Type B pancreatic cell (in vitro differentiated cells): ENCODE measurements at regions not wholly inside any gene's neighbourhood (a gene's known extent, or its start where the extent isn't known, plus 50 kb on each side); places are given as distances from the start of the nearest gene placed in this dataset.
"Not testable (repeated sequence)": the region's sequence is repeated elsewhere in the genome, so short reads cannot be mapped to it uniquely, and the experiment has no call there.

Experiments used
- DNase-seq: peaks from one replicate; pipeline ENCODE4 v3.0.0; 2021; ENCODE audit warnings: mixed read lengths; ENCODE audit not compliant: unreplicated experiment; ENCODE audit errors: extremely low spot score
- H3K27ac Mint-ChIP-seq: 2 replicates; pipeline ENCODE4 v1.8.0; 2021; ENCODE audit warnings: mild to moderate bottlenecking, mixed read lengths
- H3K27me3 Mint-ChIP-seq: 2 replicates; pipeline ENCODE4 v1.8.0; 2021; ENCODE audit warnings: mixed read lengths
- H3K36me3 Mint-ChIP-seq: 2 replicates; pipeline ENCODE4 v1.8.0; 2021; ENCODE audit warnings: mixed read lengths
- H3K4me1 Mint-ChIP-seq: one replicate; pipeline ENCODE4 v1.8.0; 2021; ENCODE audit warnings: mixed read lengths; ENCODE audit not compliant: unreplicated experiment
- H3K4me3 Mint-ChIP-seq: 2 replicates; pipeline ENCODE4 v1.8.0; 2021; ENCODE audit warnings: mild to moderate bottlenecking, mixed read lengths
- H3K9me3 Mint-ChIP-seq: 2 replicates; pipeline ENCODE4 v1.8.0; 2021; ENCODE audit warnings: mixed read lengths
- TF ChIP-seq, protein P1 (sequence below): fragments of 200-600 bp; sonication (generic); conservative IDR thresholded peaks from 2 replicates; pipeline ENCODE4 v1.5.0; 2021; ENCODE audit warnings: antibody characterized with exemption, mild to moderate bottlenecking

DNA sequence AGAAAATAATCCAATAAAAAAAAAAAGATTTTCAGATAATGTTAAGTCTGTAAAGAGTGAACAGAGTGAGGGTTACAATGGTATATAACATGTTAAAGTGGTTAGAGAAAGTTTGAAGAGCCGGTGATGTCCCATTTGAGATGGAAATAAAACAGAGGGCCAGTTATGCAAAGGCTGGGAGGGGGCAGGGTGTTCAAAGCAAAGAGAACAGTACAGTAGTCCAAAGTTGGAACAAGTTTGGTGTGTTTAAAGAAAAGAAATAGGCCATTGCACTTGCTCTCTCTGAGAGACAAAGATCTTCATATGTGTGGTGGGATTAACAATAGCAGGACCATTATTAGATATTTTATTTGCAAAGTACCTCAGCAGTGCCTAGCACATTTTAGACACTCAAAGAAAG, 179.5 kb upstream of the PKN2 start:
- Mint-ChIP-seq H3K27ac (no peak overlapping the region), H3K4me1 (no peaks in the 10 kb centered on the region), H3K4me3 (no peak overlapping the region), H3K9me3 (no peaks in the 10 kb centered on the region), H3K27me3 (no peaks in the 10 kb centered on the region), H3K36me3 (no peaks in the 10 kb centered on the region)
- no peak for DNase-seq
- TF ChIP-seq, protein P1, sequence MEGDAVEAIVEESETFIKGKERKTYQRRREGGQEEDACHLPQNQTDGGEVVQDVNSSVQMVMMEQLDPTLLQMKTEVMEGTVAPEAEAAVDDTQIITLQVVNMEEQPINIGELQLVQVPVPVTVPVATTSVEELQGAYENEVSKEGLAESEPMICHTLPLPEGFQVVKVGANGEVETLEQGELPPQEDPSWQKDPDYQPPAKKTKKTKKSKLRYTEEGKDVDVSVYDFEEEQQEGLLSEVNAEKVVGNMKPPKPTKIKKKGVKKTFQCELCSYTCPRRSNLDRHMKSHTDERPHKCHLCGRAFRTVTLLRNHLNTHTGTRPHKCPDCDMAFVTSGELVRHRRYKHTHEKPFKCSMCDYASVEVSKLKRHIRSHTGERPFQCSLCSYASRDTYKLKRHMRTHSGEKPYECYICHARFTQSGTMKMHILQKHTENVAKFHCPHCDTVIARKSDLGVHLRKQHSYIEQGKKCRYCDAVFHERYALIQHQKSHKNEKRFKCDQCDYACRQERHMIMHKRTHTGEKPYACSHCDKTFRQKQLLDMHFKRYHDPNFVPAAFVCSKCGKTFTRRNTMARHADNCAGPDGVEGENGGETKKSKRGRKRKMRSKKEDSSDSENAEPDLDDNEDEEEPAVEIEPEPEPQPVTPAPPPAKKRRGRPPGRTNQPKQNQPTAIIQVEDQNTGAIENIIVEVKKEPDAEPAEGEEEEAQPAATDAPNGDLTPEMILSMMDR = no peak

DNA sequence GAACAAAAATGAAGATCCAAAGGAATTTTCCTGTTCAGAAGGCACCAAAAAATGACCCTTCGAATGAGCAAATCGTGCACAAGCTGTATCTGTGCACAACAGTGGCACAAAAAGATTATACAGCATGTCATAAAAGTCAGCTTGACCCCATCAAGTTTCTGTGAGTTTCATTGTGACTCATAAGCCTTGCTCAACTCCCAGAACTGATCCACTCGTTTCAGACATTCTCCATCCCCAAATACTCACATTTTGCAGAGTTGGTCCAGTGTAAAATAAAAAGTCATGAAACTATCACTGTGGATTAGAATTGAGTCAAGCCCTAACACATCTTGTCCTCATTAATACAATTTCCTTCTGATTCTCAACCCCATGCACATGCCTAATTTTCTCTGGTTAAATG, 174.7 kb upstream of the PKN2 start:
- Mint-ChIP-seq H3K27me3 (no peaks in the 10 kb centered on the region), H3K4me3 (no peak overlapping the region), H3K4me1 (no peaks in the 10 kb centered on the region), H3K9me3 (no peaks in the 10 kb centered on the region), H3K27ac (no peak overlapping the region), H3K36me3 (no peaks in the 10 kb centered on the region)
- TF ChIP-seq, protein P1 = no peak
- DNase-seq = no peak

DNA sequence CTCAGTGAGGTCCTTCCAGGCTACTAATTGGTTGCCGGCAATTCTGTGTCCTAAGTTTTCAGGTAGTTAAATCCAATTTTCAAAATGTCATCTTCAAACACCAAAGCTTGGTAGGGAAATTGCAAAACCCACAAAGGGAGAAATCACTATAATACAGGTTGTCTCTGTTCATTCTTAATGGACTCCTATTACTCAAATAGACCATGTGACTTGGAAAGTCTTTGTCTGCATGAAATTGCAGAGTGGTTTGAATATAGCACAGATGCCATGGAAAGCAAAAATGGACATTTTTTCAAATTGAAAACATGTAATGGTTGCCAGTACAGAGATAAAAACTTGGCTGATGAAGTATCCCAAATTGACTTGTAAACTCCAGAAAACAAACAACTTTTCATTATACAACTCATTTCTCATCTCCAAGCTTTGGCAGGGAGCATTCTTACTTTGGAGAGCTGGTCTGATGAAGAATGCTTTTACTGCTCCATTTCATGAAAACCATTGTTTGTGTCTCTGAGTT, 169.5 kb upstream of the PKN2 start:
- Mint-ChIP-seq H3K9me3 (no peaks in the 10 kb centered on the region), H3K27ac (no peak overlapping the region), H3K4me1 (no peaks in the 10 kb centered on the region), H3K4me3 (no peak overlapping the region), H3K36me3 (no peaks in the 10 kb centered on the region), H3K27me3 (no peaks in the 10 kb centered on the region)
- no peak for DNase-seq
- TF ChIP-seq, protein P1 = no peak

DNA sequence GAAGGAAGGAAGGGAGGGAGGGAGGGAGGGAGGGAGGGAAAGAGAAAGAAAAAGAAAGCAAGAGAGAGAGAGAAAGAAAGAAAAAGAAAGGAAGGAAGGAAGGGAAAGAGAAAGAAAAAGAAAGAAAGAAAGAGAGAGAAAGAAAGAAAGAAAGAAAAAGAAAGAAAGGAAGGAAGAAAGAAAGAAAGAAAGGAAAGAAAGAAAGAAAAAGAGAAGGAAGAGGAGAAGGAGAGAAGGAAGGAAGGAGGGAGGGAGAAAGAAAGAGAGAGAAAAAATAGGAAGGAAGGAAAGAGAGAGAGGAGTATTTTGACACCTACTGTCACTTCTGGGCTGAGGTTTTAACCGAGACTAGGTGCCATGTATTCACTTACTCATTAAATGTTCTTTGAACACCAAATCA, 166.6 kb upstream of the PKN2 start:
- H3K27ac Mint-ChIP-seq, H3K4me1 Mint-ChIP-seq, H3K36me3 Mint-ChIP-seq, H3K27me3 Mint-ChIP-seq, H3K9me3 Mint-ChIP-seq, DNase-seq, H3K4me3 Mint-ChIP-seq: not testable (repeated sequence)

DNA sequence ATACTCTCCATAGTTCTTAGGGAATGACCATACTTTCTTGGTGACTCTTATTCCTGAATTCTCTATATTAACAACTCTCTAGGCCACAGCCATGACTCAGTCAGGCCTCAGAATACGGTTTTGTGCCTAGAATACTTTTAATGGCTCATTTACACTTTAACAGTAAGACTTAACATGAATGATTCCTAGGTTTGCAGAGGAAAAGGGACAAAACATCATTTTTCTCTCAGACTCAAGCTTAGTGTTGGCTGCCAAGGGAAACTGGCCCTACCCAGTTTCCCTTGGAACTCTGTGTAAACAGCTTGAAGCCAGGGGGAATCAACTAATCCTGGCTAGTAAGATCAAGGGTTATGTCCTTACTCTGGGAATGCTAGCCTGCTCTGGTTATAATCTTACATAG, 164.9 kb upstream of the PKN2 start:
- no peak overlapping the region for H3K27ac Mint-ChIP-seq
- no peak overlapping the region for H3K4me3 Mint-ChIP-seq
- no peaks in the 10 kb centered on the region for H3K36me3 Mint-ChIP-seq
- no peaks in the 10 kb centered on the region for H3K27me3 Mint-ChIP-seq
- DNase-seq = no peak
- TF ChIP-seq, protein P1 = no peak
- no peaks in the 10 kb centered on the region for H3K9me3 Mint-ChIP-seq
- H3K4me1 Mint-ChIP-seq = no peaks in the 10 kb centered on the region

DNA sequence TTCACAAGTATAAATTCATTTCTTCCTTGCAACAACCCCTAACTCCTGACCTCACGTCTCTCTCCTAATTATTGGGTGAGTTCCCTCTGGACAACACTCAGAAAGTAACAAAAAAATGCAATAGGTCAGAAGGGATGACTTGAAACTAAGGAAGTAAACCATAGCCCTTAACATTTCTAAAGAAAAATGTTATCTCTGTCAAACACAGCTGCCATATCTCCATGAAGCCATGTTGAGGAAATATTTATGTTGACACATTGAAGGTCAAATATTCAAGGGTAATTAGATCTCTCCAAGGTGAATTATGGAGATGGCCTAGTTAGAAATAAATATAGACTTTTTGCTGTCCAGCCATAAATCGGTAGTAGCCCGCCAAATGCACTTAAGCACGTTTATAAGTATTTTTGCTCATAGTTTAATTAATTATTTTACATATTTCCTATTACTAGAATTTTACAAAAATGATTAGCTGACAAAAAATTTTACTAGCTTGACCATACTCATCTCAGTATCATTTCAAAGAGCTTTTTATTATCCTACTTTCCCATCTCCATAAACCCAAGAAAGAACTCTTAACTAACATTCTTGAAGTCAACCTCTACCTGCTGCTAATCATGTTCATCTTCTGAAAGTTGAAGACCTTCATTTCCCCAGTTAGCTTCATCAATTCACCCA, 160.1 kb upstream of the PKN2 start:
- H3K36me3 Mint-ChIP-seq = no peaks in the 10 kb centered on the region

More for the DNA sequence above, 160.1 kb upstream of the PKN2 start:
- Mint-ChIP-seq H3K9me3 (no peaks in the 10 kb centered on the region), H3K4me1 (no peaks in the 10 kb centered on the region), H3K27ac (no peak overlapping the region), H3K4me3 (no peak overlapping the region), H3K27me3 (no peaks in the 10 kb centered on the region)
- TF ChIP-seq, protein P1 = no peak
- DNase-seq = no peak
